Stimulated activated CD8-positive, alpha-beta memory T cell treated with anti-CD3 and anti-CD28 coated beads, Interleukin-15, amount 100 ng/mL, for 4 hours (primary cell): ENCODE measurements at regions not wholly inside any gene's neighbourhood (a gene's known extent, or its start where the extent isn't known, plus 50 kb on each side); places are given as distances from the start of the nearest gene placed in this dataset.

Experiments used
- DNase-seq, 2 donors: peaks; one replicate each; pipeline ENCODE4 v3.0.0-alpha.2; 2020; ENCODE audit warnings: low read depth in 2 of 2

DNA sequence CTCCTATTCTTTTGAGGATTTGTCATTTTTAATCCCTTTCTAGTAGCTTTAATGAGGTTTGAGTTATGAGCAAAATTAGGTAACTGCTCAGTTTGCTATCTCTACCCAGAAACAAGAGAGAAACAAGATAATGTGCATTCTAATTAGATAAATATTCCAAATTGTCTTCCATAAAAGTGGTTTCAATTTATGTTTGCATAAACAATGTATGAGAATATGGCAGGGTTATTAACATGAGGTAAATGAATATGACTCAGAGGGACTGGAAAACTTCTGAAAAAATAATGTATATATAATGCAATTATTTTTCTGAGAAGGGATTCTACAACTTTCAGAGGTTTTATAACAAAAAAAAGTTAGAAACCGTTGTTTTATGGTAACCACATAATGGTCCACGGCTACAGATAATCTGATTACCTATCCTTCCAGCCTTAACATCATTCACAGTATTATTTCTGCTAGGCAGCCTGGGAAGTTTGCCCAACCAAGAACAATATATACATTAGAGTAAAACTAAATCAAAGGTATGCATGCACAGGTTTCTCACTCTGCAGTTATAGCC is 101.2 kb downstream of the CRPPA start:
- DNase-seq: no peak

DNA sequence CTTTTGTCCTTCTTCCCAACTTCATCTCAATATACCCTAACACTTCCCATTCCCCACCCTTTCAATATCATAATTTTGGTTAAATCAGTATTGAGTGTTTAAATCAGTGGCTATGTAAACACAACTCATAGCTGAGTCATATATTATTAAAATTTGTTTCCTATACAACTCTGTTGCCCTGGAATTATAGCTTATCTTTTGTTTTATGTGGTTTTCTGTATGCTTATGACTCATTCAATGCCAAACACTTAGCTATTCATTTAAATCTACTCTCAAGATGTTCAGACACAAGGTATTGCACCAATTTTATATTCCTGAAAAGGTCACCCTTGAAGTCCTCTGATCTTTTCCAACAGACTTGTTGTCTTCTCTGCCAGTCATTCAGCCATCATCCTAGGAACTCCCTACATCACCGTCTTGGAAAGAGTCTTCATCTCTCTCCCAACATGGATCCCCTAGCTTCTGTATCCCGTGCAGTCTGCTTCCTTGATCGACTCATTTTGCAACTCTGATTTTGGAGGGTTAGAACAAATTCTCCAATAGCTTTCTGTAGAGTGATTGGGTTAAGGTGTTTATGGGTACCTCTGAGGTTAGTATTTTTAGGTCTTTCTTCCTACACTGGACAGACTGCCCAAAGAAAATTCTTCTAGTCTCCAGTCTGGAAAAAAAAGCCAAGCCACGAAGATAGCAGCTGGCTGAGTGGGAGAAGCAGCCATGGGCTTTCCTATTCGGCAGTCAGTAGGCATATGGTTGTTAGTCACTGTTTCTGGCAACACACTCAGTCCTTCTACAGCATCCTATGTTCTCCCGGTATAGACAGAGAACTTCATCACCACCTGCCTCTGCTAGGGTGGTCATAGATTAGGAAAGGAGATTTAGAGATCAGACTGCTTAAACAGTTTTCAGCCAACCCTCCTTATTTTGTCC is 102.1 kb downstream of the CRPPA start:
- DNase-seq: no peak

DNA sequence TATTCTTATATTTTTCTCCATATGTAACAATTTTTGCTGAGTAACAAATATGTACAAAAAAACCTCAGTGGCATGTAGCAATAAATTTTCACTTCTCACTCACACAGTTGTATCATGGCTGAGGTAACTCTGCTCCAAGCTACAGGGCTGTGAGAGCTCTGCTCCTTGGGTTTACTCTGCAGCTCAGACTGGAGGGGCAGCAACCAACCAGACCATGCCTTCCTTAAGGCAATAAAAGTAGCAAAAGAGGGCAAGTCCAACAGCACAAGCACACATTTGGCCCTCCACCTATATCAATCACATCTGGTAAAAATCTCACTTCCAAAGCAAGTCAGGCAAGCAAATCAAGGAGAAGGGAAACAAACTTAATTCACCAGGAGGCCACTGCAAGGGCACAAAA is 102.9 kb downstream of the CRPPA start:
- DNase-seq: no peak

DNA sequence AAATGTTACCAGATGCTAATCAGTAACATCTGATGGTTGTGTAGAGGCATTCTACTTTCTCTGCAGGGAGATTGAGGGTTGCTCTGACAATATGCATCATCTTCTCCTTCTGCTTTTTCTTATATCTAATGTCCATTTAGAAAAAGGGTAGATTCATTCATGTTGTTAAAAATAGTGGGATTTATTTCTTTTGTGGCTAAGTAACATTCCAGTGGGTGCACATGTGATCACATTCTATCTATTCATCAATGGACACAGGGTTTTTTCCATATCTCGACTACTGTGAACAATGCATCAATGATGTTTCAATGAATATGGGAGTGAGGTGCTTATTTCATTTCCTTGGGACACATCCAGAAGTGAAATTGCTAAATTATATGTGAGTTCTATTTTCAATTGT is 103.9 kb downstream of the CRPPA start:
- DNase-seq: no peak

DNA sequence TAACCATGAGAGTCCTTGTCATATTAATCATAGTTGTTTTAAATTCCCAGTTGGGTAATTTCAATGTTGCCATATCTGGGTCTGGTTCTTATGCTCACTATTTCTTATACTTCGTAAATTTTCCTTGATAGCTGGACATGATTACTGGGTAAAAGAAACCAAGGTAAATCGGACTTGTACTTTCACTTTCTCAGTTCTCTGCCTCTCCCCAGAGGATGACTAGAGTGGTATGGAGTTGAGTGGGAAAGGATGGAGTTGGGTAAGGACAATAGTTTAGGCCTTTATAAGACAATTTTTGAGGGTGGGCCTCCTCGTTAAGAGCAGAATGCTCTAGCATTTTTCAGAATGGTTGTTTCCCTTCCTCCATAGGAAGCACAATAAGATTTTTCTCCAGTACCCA is 106.1 kb downstream of the CRPPA start:
- no peak for DNase-seq

DNA sequence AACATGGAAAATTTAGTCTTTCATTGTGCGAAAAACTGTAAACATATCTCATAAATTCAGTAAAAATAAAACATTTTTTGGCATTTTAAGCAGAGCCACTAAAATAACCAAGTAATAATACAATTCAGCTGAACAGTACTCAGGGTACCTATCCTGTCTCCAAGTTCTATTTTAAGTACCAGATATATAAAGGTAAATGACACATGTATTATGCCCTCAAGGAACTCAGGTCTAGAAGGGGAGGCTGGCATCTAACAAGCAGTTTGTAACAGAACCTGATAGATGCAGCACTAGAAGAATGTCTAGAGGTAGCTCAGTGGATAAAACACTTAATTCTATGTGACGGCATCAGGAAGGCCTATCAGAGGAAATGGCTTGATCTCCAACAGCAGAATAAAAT is 112.2 kb downstream of the CRPPA start:
- DNase-seq: no peak

DNA sequence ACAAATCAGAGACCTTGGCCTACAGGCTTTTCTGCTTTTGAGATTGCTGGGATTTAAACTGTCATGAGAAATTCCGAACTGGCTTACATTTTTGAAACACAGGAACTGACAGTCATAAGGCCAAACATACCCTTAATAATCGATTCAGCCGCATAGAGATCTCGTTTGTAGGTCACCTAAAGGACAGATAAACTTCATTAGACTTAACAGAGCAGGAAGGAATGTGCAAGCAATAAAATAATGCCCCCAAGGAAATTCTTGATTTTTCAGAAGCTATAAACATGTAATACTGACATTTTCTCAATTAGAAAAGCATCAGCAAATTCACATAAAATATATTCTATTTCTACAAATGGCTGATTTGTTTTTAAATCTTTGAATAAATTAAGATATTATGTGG is 120.0 kb downstream of the CRPPA start:
- DNase-seq: no peak

DNA sequence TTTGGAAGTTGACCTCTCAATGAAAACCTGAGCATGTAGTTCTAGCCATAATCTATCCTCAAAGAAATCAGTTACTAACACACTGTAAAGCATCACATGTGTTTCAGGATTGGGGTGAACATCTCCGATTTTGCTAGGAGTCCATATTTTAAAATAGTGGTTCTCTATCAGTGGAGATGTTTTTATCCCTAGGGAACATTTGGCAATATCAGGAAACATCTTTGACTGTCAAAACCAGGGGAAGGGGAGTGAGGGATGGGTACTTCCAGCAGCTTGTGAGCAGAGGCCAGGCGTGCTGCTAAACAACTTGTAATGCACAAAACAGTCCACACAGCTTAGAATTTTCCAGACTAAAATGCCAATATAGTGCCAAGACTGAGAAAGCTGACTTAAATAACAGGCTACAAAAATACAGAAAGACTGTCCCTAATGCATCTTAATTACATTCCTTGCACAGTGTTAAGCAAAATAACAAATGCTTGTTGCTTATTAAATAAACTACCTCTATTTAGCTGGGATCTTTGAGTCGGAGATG is 120.9 kb downstream of the CRPPA start:
- no peak for DNase-seq

DNA sequence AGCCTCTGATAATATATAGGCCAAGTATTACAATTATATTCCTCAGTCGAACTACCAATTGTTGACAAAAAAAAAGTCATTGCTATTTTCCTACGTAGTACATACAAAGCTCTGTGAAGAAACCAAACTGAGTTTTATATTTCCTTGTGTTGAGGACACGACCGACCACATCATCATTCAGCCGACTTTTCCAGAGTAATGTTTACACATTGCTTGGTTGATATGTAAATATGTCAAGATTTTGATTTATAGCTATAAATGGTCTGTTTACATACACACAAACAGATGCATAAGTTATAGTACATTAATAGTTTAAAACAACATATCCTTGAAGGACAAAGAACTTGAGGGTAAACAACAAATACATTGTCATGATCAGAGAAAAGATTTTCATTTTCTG is 121.5 kb downstream of the CRPPA start:
- DNase-seq: no peak

DNA sequence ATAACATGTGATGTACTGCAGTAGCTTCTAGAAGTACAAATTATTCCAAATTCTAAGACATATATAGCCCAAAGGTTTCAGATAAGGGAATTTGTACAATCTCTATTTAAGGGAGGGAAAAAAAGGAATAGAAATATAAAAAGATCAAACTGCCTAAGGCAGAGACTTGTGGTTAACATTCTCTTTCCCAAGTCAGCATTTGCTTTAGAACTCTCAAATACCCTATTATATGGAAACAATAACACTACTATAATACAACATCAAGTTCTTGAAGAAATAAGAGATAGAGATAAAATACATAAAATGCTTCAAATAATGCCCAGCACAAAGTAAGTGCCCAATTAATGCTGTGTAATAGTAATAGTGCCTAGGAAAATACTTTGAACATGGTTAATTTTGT is 123.1 kb downstream of the CRPPA start:
- no peak for DNase-seq

DNA sequence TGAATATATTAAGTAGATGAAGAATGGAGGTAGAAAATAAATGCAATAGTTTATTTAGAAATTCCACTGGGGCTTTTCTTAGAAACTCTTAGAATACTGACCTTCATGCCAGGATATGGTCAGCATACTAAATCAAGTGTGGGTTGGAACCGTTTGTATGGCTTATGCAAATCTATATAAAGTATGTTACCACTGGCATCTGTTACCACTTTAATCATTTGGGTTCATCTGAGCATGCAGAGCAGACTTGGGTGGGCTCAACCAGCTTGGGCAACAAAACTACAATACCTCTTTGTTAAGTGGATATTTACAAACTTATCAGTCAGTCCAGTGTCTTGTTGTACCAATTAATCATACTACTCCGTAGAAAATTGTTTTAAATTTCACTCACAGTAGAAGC is 125.8 kb downstream of the CRPPA start:
- DNase-seq: no peak

DNA sequence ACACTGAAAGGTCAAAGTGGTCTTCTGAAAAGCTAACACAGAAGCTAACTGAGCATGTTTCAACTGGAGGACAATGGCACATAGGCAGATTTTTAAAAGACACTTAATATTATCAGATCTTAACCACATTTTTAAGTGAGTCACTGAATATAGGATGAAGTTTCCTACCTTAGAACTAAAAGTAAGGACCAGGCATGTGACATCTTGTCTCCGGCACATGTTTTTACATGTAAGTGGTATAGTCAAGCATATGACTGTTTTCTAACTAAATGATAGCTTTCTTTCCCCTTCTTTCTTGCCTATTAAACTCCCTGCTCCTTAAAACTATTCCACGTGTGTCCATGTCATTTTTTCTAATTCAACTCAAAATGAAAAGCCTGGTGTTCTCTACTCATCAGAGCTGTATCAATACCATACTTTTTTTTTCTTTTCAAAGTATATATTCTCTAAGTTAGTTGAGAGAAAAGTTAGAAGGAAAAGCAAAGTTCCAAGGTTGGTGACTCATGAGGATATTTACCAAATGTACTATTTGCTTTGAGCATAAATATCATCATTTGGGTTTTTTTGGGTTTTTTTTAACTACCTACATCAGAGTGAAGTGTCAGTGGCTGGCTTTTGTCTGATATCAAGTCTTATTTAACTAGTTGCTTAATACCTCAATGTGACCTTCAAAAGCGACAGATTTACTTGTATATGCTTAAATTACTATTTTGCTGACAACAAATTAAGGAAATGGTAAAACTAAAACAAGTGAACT is 127.5 kb downstream of the CRPPA start:
- no peak for DNase-seq

DNA sequence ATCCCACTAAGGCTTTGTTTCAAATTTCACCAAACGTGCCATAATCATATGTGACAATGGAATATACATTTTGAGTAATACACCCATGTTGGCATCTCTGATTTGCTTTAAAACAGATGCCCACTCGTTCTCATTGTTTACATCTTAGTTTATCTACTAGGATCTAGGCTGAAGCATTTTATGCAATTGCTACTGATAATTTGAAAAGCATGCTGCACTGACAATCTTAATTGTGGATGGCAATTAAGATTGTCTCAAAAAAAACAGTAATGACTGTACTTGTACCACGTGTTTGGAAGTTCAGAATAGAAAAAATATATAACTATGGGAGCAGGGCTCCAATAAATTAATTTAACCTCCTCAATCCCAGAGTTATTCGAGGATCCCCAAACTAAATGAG is 136.8 kb downstream of the CRPPA start:
- no peak for DNase-seq

DNA sequence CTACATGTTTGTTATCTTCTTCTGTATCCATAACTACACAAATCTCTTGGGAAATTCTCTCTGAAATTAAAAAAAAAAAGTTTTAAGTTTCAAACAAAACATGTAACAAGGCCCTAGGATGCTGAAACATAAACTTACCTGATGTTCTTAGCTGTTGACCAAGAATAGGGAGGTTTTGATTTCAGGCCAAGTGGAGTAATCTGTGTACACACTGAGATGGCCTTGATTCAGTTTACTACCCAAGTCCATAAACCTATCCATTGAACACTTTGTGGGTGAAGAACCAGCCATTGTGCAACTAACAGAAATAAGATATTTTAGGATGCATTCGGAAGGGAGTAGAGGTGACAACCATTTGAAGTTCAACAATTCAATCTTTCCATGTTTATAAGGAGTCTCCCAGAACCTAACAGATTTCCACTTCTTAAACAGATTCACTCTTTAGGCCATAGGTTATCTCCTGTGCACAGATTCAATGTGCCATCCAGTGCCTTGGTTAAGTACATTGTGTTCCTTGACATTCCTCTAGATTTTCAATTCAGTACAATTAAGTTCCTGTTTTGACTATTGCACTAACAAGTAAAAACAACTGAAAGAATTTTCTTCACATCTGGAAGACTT is 143.1 kb downstream of the CRPPA start:
- DNase-seq: no peak

DNA sequence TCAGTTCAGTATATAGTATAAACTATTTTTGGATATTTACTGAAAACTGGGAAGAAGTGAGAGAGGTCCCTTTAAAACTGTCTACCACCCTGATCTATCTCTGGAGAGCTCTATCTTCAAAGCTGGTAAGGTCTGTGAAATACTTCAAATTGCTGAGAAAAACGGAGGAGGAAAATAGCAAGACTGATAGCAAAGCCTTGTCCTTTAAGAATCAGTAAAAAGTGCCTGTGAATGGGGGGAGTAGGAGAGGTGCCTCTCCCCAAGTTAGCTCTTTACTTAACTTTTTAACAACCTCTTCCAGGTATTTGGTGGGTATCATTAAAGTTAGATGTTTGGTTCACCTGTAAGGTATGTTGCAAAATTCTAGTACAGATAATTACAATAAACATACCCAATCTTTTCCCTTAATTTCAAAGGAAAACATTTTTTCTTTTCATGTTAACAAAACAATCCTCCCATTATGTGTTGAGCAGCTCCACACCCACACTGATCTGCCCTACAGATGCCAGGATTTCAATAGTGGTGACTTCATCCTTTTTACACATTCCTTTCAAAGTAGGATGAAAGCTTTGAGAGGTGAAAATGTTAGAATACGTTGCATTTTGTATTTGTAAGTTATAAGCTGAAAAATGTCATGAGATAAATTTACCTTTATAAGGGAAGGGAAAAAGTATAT is 149.2 kb downstream of the CRPPA start:
- no peak for DNase-seq

DNA sequence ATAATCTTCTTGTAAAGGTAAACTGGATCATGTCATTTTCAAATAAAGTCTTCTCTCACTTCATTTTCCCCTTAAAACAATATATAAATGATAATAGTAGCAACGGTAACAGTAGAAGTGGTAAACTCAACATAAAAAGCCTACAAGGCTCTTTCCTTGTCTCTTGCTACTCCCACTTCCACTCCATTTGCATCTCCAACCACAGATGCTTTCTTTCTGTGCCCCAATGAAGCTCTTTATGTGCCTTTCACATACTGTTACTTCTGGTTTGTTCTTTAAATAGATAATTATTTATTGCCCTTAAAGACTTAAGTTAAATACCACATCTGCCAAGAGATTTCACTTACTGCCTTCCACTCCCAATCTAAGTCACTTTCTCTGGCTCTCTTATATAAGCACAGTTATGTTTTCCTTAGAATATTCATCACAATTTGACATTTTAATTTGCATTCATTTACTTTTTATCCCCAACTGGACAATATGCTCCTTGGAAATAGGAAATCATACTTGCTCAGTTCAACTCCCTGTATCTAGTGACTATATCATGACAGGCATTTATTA is 149.9 kb downstream of the CRPPA start:
- no peak for DNase-seq

DNA sequence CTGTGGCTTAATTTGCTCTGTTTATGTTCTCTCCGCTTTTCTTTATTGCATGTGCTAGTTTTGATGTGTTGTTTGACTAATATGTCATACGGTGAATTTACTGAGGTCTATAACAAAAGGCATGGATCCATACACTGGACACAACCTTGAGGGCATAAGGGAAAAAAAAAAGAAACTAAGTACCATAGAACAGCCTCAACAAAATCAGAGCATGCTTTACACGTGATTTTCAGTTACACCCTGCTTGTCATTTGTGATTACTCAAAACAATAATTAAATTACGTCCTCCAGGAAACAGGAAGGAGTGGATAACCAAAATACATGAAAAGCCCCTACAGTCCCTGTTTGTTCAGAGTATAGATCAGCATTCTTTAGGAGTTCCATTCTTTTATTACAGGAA is 150.5 kb downstream of the CRPPA start:
- no peak for DNase-seq

DNA sequence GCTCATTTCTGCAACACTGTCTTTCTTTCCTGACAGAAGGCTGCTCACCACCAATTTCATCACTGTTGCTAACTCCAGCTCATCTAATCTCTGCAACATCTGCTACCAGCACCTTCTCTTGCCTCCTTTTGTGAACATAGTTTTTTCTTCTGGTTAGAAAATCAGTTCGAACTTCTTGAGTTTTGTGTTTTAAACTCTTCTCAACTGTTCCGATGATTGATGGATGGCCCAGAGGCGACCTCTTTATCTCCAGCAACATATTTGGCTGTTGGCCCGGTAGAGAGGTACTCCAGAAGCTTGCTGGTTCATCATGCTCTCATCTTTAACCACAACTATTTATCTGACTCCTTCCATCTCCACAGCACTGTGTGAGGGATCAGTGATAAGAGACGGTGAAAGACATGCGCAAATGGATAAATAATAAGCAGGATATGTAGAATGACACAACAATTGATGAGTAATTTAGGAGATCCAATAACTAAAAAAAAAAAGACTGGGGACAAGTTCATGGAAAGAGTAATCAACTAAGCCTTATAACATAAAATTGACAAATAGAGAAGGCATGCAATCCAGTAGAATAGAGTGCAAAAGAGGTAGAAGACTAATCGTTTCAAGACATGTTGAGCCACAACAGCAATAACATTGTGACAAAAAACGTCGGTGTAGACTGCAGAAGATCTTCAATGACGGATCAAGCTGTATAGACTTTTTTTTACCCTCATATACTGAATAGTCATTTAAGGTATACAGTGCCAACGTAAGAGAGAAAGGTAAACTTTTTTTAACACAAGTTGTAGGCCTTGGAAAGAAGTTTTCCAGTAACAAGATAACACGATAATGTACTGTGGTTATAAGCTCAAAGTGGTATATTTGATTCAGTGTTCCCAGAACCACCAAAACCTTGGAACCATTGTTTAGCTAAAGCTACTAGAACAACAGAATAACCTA is 152.2 kb downstream of the CRPPA start:
- DNase-seq: no peak

DNA sequence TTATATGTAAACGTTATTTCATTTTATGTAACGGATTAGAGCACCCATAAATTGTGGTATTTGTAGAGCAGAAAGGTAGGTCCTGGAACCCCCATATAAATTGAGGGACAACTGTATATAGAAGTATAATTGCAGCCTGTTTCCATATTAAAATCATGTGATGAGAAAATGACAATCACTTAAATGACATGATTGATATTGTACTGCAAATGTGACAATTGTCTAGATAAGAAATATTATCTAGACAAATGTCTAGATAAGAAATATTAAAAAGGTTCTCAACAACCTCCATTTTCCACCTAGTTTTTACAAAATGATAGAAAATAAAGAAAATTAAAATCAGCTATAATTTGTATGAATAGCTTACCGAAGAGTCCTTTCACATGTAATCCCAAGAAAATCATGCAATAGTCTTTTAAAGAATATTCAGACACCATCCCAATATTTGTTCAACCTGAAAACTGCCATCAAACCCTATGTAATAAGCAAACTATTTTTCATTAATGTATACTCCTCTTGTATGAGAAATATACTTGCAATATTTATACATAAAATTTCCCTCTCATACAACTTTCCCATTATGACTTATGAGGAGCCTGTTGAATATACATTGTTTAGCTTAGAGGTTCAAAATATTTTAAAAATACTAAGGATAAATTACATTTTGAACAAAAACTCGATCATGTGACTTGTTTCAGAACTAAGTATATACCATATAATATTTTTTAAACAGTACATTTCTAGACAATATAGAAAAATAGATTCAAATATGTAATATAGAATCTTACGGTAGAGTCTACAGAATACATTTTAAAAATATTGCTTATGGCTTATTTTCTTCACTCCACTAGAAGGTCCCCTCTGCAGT is 153.2 kb downstream of the CRPPA start:
- no peak for DNase-seq
